ENCODE measurements at regions not wholly inside any gene's neighbourhood (a gene's known extent, or its start where the extent isn't known, plus 50 kb on each side); places are given as distances from the start of the nearest gene placed in this dataset.

DNA sequence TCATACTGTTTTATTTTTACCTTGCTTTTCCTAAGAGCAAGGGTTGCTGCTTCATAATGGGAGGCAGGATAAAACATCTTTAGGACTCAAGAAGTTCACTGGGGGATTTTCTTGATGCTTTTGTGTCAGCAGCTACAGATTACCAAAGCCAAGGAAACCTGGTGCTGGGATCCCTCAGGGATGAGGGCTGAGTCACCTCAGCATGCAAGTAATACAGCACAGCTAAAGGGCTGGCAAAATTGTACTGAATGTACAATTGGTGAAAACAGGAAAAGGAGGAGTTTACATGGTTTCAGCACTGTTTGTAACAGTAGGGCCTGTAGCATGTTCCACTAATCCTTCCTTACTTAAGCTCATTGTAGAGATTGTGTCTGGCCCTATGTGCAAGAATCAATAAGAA is 1056.8 kb downstream of the SORCS1 start:
- no peak for DNase-seq (ENCODE audit: low read depth)
- no peak overlapping the region for H3K4me3 ChIP-seq (ENCODE audit: low read depth, low read length)
- TF ChIP-seq, protein P1, sequence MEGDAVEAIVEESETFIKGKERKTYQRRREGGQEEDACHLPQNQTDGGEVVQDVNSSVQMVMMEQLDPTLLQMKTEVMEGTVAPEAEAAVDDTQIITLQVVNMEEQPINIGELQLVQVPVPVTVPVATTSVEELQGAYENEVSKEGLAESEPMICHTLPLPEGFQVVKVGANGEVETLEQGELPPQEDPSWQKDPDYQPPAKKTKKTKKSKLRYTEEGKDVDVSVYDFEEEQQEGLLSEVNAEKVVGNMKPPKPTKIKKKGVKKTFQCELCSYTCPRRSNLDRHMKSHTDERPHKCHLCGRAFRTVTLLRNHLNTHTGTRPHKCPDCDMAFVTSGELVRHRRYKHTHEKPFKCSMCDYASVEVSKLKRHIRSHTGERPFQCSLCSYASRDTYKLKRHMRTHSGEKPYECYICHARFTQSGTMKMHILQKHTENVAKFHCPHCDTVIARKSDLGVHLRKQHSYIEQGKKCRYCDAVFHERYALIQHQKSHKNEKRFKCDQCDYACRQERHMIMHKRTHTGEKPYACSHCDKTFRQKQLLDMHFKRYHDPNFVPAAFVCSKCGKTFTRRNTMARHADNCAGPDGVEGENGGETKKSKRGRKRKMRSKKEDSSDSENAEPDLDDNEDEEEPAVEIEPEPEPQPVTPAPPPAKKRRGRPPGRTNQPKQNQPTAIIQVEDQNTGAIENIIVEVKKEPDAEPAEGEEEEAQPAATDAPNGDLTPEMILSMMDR (IDR thresholded peaks at IDR 0.05; ENCODE audit: low read depth, low read length, missing control alignments) = no peak

DNA sequence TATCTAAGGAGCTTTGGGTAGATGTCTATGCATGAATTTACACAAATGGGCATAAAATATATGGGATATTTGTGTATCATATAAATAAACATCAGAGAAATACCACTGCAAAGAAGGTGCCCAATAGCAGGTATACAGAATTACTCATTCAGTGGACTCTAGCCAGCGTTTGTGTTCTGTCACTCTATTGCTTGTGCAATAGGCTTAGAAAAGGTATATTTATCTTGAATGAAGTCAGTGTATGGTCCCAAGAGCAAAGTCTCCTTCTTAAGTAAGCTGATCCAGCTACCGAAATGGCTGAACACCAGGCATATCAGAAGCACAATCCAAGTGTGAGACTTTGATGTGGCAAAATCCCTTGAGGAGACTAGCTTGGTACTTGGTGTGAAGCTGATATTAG is 1058.4 kb downstream of the SORCS1 start:
- no peak overlapping the region for H3K4me3 ChIP-seq (ENCODE audit: low read depth, low read length)
- no peak for DNase-seq (ENCODE audit: low read depth)
- TF ChIP-seq, protein P1 (IDR thresholded peaks at IDR 0.05; ENCODE audit: low read depth, low read length, missing control alignments) = no peak

- no peak overlapping the region for H3K4me3 ChIP-seq (ENCODE audit: low read depth, low read length)
- DNase-seq (ENCODE audit: low read depth) = no peak
- TF ChIP-seq, protein P1 (IDR thresholded peaks at IDR 0.05; ENCODE audit: low read depth, low read length, missing control alignments) = no peak
Observed at GRCh38 chr10:106089855-106090254, 1074.7 kb downstream of the SORCS1 start.

DNA sequence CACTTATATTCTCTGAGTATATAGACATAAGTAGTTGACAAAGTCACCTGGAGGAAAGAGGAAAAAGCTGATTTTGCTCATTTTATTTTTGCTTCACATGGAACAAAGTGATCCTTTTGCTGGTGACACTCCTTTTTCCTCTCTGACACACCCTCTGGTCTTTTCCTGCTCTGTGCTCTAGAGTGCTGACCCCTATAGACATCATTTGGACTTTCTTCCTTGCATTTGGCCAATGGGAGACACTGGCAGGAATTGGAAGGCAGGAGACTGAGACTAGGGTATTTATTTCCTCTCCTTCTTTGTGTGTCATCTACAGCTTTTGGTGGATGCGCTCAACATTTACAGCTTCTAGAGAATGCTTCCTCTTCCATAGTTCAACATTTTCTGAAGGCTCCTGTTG is 1078.1 kb downstream of the SORCS1 start:
- no peak overlapping the region for H3K4me3 ChIP-seq (ENCODE audit: low read depth, low read length)
- DNase-seq (ENCODE audit: low read depth) = no peak
- TF ChIP-seq, protein P1 (IDR thresholded peaks at IDR 0.05; ENCODE audit: low read depth, low read length, missing control alignments) = no peak

GRCh38 chr10:106083572-106083971 is 1080.9 kb downstream of the SORCS1 start:
- TF ChIP-seq, protein P1 (IDR thresholded peaks at IDR 0.05; ENCODE audit: low read depth, low read length, missing control alignments) = no peak
- no peak overlapping the region for H3K4me3 ChIP-seq (ENCODE audit: low read depth, low read length)
- DNase-seq (ENCODE audit: low read depth) = no peak

DNA sequence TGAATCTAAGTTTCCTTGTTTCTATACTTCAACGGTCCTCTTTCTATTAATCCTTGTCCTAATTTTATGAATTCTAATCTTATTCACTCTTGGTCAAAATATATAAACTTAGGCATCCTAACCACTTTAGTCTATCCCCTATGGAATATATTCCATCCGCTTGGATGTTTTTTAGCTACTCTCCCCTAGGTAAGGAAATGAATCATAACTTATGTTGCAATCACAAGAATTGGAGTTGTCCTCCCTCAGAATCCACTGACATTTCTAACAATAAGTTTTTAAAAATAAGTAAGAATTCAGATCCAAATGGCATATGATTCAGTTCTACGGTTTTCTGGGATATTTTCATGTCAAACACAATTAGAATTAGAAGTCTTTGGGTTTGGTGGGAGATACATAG is 1081.6 kb downstream of the SORCS1 start:
- no peak for DNase-seq (ENCODE audit: low read depth)
- TF ChIP-seq, protein P1 (IDR thresholded peaks at IDR 0.05; ENCODE audit: low read depth, low read length, missing control alignments) = no peak
- no peak overlapping the region for H3K4me3 ChIP-seq (ENCODE audit: low read depth, low read length)

DNA sequence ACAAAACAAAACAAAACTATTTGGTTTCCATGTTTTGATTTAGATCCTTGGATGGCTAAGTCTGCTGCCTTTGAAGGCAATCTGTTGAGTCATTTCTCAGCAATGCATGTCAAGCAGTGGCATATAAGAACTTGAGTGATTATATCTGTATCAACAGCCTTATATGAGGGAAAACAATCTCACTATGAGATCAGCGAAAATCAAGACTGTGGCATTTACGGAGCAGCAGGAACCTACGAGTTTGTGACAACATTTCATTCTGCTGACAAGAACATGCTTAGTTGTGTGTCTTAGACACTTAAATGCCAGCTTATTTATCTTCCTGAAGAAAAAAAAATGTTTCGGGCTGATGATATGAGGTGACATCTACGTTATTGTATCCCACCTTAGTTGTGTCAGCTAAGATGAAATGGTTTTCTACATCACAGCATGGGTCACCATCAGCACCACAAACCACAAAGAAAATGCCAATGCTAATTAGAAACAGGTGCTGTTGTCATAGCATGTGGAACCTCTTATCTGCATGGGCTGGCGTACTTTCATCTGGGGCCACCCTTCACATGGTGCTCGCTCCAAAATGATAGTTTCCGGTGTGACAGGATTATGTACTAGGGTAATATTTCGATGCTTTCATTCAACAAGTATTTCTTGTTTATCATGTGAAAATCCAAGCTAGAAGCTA is 1085.5 kb downstream of the SORCS1 start:
- H3K4me3 ChIP-seq (ENCODE audit: low read depth, low read length) = no peak overlapping the region
- TF ChIP-seq, protein P1 (IDR thresholded peaks at IDR 0.05; ENCODE audit: low read depth, low read length, missing control alignments) = no peak
- no peak for DNase-seq (ENCODE audit: low read depth)

Data from GM12864 (cell line).